Lung (tissue), 11 donors: ENCODE measurements at regions not wholly inside any gene's neighbourhood (a gene's known extent, or its start where the extent isn't known, plus 50 kb on each side); places are given as distances from the start of the nearest gene placed in this dataset.
"Not testable (repeated sequence)": the region's sequence is repeated elsewhere in the genome, so short reads cannot be mapped to it uniquely, and the experiment has no call there.

Experiments
- ATAC-seq: fragments of 200-7000 bp; cut with Tn5 transposase; one replicate; pipeline ENCODE4 v1.9.1; 2020; ENCODE audit warnings: moderate number of reproducible peaks; ENCODE audit not compliant: insufficient read depth, low FRiP score
- DNase-seq, 3 donors: peaks; one replicate each; pipeline ENCODE4 v3.0.0-alpha.2; 2013 to 2017
- H3K27ac ChIP-seq, 2 donors: one replicate each; pipeline ENCODE4 v1.5.1; 2013; ENCODE audit warnings: mild to moderate bottlenecking in 2 of 2, moderate library complexity in 2 of 2, control low read depth in 1 of 2, inconsistent platforms in 1 of 2, low read depth in 1 of 2, low read length in 1 of 2
- H3K27me3 ChIP-seq, 3 donors: one replicate each; pipeline ENCODE4 v1.5.1; 2013; ENCODE audit warnings: low read length in 2 of 3; ENCODE audit not compliant: control insufficient read depth in 3 of 3, insufficient read depth in 3 of 3
- H3K36me3 ChIP-seq, 4 donors: one replicate each; pipeline ENCODE4 v1.5.1; 2013; ENCODE audit warnings: low read length in 4 of 4, mild to moderate bottlenecking in 1 of 4, moderate library complexity in 1 of 4; ENCODE audit not compliant: control insufficient read depth in 4 of 4, insufficient read depth in 4 of 4
- H3K4me1 ChIP-seq, 5 donors: one replicate each; pipeline ENCODE4 v1.5.1; 2013; ENCODE audit warnings: low read length in 5 of 5, mild to moderate bottlenecking in 2 of 5, moderate library complexity in 1 of 5; ENCODE audit not compliant: control insufficient read depth in 5 of 5, insufficient read depth in 5 of 5
- H3K4me3 ChIP-seq: one replicate; pipeline ENCODE4 v1.5.1; 2013; ENCODE audit warnings: mild to moderate bottlenecking, control low read depth, moderate library complexity
- H3K9ac ChIP-seq, 2 donors: one replicate each; pipeline ENCODE4 v1.5.1; 2013; ENCODE audit warnings: low read length in 2 of 2, control low read depth in 1 of 2; ENCODE audit not compliant: insufficient read depth in 1 of 2
- H3K9me3 ChIP-seq, 4 donors: one replicate each; pipeline ENCODE4 v1.5.1; 2013; ENCODE audit warnings: low read length in 3 of 4, mild to moderate bottlenecking in 1 of 4, moderate library complexity in 1 of 4; ENCODE audit not compliant: control insufficient read depth in 4 of 4, insufficient read depth in 3 of 4
- WGBS, 2 donors: extraction: QIAGEN DNeasy Blood & Tissue Kit; methylation state at CpG; one replicate each; pipeline ENCODE4 v1.1.7; 2013; 5-methylcytosine and 5-hydroxymethylcytosine counted together
- TF ChIP-seq, protein P1 (sequence below): IDR thresholded peaks from 2 replicates; pipeline ENCODE4 v1.5.1; 2012; ENCODE audit warnings: mild to moderate bottlenecking; ENCODE audit errors: control extremely low read depth, extremely low read depth
- donor health status: control.
- donor health status: control.
- donor health status: Bipolar disorder and iron deficiency.
- donor health status: healthy.
- donor health status: DM: yes; HTN: yes; CAD: no.

DNA sequence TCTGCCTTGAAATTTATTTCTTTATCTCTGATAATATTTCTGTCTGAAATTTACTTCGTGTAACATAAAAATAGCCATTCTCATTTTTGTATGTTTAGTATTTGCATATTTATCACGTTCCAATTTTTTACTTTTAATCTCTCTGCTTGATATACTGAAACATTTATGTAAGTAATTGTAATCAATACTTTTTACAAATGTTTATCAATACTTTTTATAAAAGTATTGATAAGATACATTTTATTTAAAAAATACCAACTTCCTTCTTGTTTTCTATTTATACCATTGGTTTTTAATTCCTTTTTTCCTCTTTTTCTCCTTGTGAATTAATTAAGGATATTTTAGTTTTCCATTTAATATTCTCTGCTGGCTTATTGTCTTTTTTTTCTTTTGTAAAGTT lies 60.3 kb upstream of the TBL1XR1 start:
- TF ChIP-seq, protein P1, sequence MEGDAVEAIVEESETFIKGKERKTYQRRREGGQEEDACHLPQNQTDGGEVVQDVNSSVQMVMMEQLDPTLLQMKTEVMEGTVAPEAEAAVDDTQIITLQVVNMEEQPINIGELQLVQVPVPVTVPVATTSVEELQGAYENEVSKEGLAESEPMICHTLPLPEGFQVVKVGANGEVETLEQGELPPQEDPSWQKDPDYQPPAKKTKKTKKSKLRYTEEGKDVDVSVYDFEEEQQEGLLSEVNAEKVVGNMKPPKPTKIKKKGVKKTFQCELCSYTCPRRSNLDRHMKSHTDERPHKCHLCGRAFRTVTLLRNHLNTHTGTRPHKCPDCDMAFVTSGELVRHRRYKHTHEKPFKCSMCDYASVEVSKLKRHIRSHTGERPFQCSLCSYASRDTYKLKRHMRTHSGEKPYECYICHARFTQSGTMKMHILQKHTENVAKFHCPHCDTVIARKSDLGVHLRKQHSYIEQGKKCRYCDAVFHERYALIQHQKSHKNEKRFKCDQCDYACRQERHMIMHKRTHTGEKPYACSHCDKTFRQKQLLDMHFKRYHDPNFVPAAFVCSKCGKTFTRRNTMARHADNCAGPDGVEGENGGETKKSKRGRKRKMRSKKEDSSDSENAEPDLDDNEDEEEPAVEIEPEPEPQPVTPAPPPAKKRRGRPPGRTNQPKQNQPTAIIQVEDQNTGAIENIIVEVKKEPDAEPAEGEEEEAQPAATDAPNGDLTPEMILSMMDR = no peak
- no peak overlapping the region for H3K27ac ChIP-seq
- H3K36me3 ChIP-seq = no peaks in the 10 kb centered on the region
- no peak overlapping the region for H3K4me3 ChIP-seq
- no peak overlapping the region for H3K9ac ChIP-seq
- 88 to 93% methylated on average over 2 of the region's 2 CpGs for WGBS, 2 donors
- no peaks in the 10 kb centered on the region for H3K9me3 ChIP-seq
- H3K4me1 ChIP-seq = peaks cover 0 to 1% (median 0%) of the 10 kb centered on the region in 5 donors
- H3K27me3 ChIP-seq = no peaks in the 10 kb centered on the region
- DNase-seq (no peak), ATAC-seq (no peak)

DNA sequence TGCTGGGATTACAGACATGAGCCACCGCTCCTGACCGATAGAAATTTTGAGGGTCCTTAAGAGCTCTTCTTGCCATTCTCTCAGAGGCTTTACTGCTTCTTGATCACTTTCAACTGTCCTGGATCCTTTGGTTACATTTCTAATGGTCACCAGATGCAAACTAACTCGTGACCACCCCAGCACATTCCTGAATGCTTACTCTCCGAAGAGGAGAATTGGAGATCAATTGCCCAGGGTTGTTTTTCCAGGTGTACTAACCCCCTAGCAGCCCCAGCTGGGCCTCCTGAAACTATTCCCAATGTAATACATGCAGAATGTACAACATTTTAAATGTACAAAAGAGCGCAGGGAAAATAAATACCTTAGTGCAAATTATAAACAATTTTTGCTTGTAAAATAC lies 65.1 kb upstream of the TBL1XR1 start:
- Histone ChIP-seq H3K27ac (no peak overlapping the region), H3K9me3 (no peaks in the 10 kb centered on the region), H3K4me1 (peaks cover 0 to 5% (median 0%) of the 10 kb centered on the region in 5 donors), H3K4me3 (no peak overlapping the region), H3K36me3 (no peaks in the 10 kb centered on the region), H3K9ac (no peak overlapping the region), H3K27me3 (no peaks in the 10 kb centered on the region)
- ATAC-seq (no peak), DNase-seq (no peak)
- TF ChIP-seq, protein P1 = no peak
- WGBS, 2 donors = 84 to 95% methylated on average over 5 of the region's 5 CpGs

DNA sequence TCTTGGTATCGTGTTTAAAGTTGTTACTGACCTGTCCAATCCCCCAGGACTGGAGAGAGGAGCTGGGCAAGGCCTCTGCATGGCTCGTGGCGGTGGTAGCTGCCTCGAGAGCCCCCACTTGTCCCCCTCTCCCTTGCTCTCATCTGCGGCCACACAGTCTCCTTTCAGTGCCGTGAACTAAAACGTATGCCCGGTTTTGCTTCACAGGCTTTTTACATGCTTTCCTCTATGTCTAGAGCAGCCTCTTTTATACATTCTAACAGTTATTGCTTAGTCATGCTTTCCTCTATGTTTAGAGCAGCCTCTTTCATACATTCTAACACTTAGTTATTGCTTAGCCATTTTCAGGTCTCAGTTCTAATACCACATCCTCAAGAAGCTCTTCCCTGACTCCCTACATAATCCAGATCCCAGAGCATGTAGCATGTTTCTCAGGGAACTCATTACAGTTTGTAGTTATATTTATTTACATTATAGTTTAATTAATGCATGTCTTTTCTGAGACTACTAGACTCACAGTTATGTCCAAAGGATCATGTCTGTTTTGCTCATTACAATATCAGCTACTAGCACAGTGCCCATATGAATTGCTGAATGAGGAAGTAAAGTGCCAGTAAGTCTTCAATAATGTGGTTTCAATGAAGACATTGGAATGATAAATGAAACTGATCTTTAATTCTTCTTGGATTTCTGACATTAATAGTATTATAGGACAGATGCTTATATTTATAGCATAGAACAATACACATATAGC lies 66.5 kb upstream of the TBL1XR1 start:
- Histone ChIP-seq H3K36me3 (no peaks in the 10 kb centered on the region), H3K4me3 (no peak overlapping the region), H3K27ac (no peak overlapping the region), H3K9ac (no peak overlapping the region), H3K9me3 (no peaks in the 10 kb centered on the region), H3K27me3 (no peaks in the 10 kb centered on the region), H3K4me1 (peaks cover 0 to 5% (median 0%) of the 10 kb centered on the region in 5 donors)
- ATAC-seq (no peak), DNase-seq (peak in 2 of 3 donors; percentile 42 to 56)
- TF ChIP-seq, protein P1 = no peak
- WGBS, 2 donors = 56 to 70% methylated on average over 8 of the region's 8 CpGs

DNA sequence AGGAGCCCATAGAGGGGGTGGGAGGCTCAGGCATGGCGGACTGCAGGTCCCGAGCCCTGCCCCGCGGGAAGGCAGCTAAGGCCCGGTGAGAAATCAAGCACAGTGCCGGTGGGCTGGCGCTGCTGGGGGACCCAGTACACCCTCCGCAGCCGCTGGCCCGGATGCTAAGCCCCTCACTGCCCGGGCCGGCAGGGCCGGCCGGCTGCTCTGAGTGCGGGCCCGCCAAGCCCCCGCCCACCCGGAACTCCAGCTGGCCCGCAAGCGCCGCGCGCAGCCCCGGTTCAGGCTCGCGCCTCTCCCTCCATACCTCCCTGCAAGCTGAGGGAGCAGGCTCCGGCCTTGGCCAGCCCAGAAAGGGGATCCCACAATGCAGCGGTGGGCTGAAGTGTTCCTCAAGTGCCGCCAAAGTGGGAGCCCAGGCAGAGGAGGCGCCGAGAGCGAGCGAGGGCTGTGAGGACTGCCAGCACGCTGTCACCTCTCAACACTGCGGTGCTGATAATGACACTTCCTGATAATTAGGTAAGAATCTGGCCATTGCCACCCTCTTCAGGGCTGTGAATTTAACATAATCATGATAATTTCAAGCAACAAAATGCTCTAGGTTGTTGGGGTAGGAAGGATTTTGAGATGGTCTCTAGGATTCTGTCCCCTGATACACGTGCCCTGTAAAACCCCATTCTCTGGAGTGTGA lies 74.7 kb upstream of the TBL1XR1 start:
- not testable (repeated sequence) for DNase-seq, H3K9ac ChIP-seq, H3K4me1 ChIP-seq, H3K27me3 ChIP-seq, H3K36me3 ChIP-seq, ATAC-seq, H3K9me3 ChIP-seq, H3K4me3 ChIP-seq, H3K27ac ChIP-seq
- 94 to 99% methylated on average over 7 to 36 of the region's 36 CpGs for WGBS, 2 donors
